DND-41 (cell line): ENCODE measurements at regions not wholly inside any gene's neighbourhood (a gene's known extent, or its start where the extent isn't known, plus 50 kb on each side); places are given as distances from the start of the nearest gene placed in this dataset.

Source experiments
- CTCF ChIP-seq: IDR thresholded peaks from 2 replicates; pipeline ENCODE4 v1.5.1; 2012; ENCODE audit warnings: borderline replicate concordance, low read length, moderate library complexity, mild to moderate bottlenecking; ENCODE audit not compliant: poor library complexity, severe bottlenecking; ENCODE audit errors: extremely low read depth
- EZH2 ChIP-seq: IDR thresholded peaks from 3 replicates; pipeline ENCODE4 v1.6.1; 2012; ENCODE audit warnings: borderline replicate concordance, low read depth, mild to moderate bottlenecking, moderate library complexity, low read length, inconsistent platforms; ENCODE audit not compliant: severe bottlenecking

- TF ChIP-seq CTCF, result no peak
- TF ChIP-seq EZH2, result no peak
Measured at GRCh38 chr13:89402211-89402610, 1731.0 kb downstream of the SLITRK5 start.
